NCI-H146 treated with DMSO at 0.1 percent for 48 hours (cell line): ENCODE measurements at regions not wholly inside any gene's neighbourhood (a gene's known extent, or its start where the extent isn't known, plus 50 kb on each side); places are given as distances from the start of the nearest gene placed in this dataset.
"Not testable (repeated sequence)": the region's sequence is repeated elsewhere in the genome, so short reads cannot be mapped to it uniquely, and the experiment has no call there.

Source experiments
- DNase-seq: peaks from one replicate; lab custom pipeline; 2025; ENCODE audit not compliant: unreplicated experiment; lab: John Stamatoyannopoulos, UW

- DNase-seq, result no peak
Observed at GRCh38 chr4:77305766-77306165, 148.8 kb downstream of the CCNG2 start.

GRCh38 chr4:77306496-77306895, 149.5 kb downstream of the CCNG2 start:
- DNase-seq, result no peak

- DNase-seq, result peak; percentile 2
Observed at GRCh38 chr4:77308843-77309242, 151.8 kb downstream of the CCNG2 start.

GRCh38 chr4:77309496-77309895, 152.5 kb downstream of the CCNG2 start:
- DNase-seq, result no peak

- DNase-seq, result no peak
Observed at GRCh38 chr4:77310931-77311330, 153.9 kb downstream of the CCNG2 start.

- DNase-seq, result no peak
Observed at GRCh38 chr4:77314697-77315096, 157.7 kb downstream of the CCNG2 start.

GRCh38 chr4:77327151-77327550, 170.1 kb downstream of the CCNG2 start:
- no peak for DNase-seq

- no peak for DNase-seq
Observed at GRCh38 chr4:77332696-77333270, 175.8 kb downstream of the CCNG2 start.

GRCh38 chr4:77336411-77337142, 179.6 kb downstream of the CCNG2 start:
- DNase-seq, result no peak

- DNase-seq, result no peak
Observed at GRCh38 chr4:77342170-77342810, 185.3 kb downstream of the CCNG2 start.

GRCh38 chr4:77344001-77344400, 187.0 kb downstream of the CCNG2 start:
- DNase-seq, result no peak

- no peak for DNase-seq
Observed at GRCh38 chr4:77344784-77345183, 187.8 kb downstream of the CCNG2 start.

GRCh38 chr4:77347351-77347966, 190.5 kb downstream of the CCNG2 start:
- no peak for DNase-seq

GRCh38 chr4:77348815-77349214, 191.8 kb downstream of the CCNG2 start:
- DNase-seq, result no peak

GRCh38 chr4:77349364-77349763, 192.4 kb downstream of the CCNG2 start:
- no peak for DNase-seq

GRCh38 chr4:77349796-77350195, 192.8 kb downstream of the CCNG2 start:
- DNase-seq, result no peak

GRCh38 chr4:77352192-77352591, 195.2 kb downstream of the CCNG2 start:
- no peak for DNase-seq

- not testable (repeated sequence) for DNase-seq
Observed at GRCh38 chr4:77353724-77354315, 196.8 kb downstream of the CCNG2 start.

- no peak for DNase-seq
Observed at GRCh38 chr4:77354550-77354949, 197.5 kb downstream of the CCNG2 start.

- no peak for DNase-seq
Observed at GRCh38 chr4:77355731-77356130, 198.7 kb downstream of the CCNG2 start.

GRCh38 chr4:77358315-77358928, 201.4 kb downstream of the CCNG2 start:
- DNase-seq, result no peak
